ENCODE measurements at regions not wholly inside any gene's neighbourhood (a gene's known extent, or its start where the extent isn't known, plus 50 kb on each side); places are given as distances from the start of the nearest gene placed in this dataset.

GRCh38 chr2:235264121-235264493 is 229.7 kb upstream of the AGAP1 start:
- DNase-seq (ENCODE audit: low read depth), result no peak

GRCh38 chr2:235264512-235264911 is 229.3 kb upstream of the AGAP1 start:
- no peak for DNase-seq (ENCODE audit: low read depth)

GRCh38 chr2:235265348-235265965 is 228.4 kb upstream of the AGAP1 start:
- DNase-seq (ENCODE audit: low read depth), result no peak

- no peak for DNase-seq (ENCODE audit: low read depth)
Observed at GRCh38 chr2:235267251-235267650, 226.6 kb upstream of the AGAP1 start.

- DNase-seq (ENCODE audit: low read depth), result peak; percentile 63
Observed at GRCh38 chr2:235268535-235268934, 225.3 kb upstream of the AGAP1 start.

GRCh38 chr2:235270291-235270690 is 223.6 kb upstream of the AGAP1 start:
- no peak for DNase-seq (ENCODE audit: low read depth)

GRCh38 chr2:235270956-235271355 is 222.9 kb upstream of the AGAP1 start:
- peak; percentile 96 for DNase-seq (ENCODE audit: low read depth)

GRCh38 chr2:235271936-235272335 is 221.9 kb upstream of the AGAP1 start:
- DNase-seq (ENCODE audit: low read depth), result no peak

GRCh38 chr2:235274023-235274422 is 219.8 kb upstream of the AGAP1 start:
- no peak for DNase-seq (ENCODE audit: low read depth)

GRCh38 chr2:235277485-235277884 is 216.4 kb upstream of the AGAP1 start:
- no peak for DNase-seq (ENCODE audit: low read depth)

GRCh38 chr2:235278771-235279355 is 215.0 kb upstream of the AGAP1 start:
- DNase-seq (ENCODE audit: low read depth), result no peak

- no peak for DNase-seq (ENCODE audit: low read depth)
Observed at GRCh38 chr2:235279965-235280364, 213.9 kb upstream of the AGAP1 start.

GRCh38 chr2:235283246-235283645 is 210.6 kb upstream of the AGAP1 start:
- DNase-seq (ENCODE audit: low read depth), result no peak

GRCh38 chr2:235286622-235287374 is 207.0 kb upstream of the AGAP1 start:
- no peak for DNase-seq (ENCODE audit: low read depth)

- DNase-seq (ENCODE audit: low read depth), result no peak
Observed at GRCh38 chr2:235287375-235287733, 206.5 kb upstream of the AGAP1 start.

- no peak for DNase-seq (ENCODE audit: low read depth)
Observed at GRCh38 chr2:235291461-235291860, 202.4 kb upstream of the AGAP1 start.

GRCh38 chr2:235293061-235293460 is 200.8 kb upstream of the AGAP1 start:
- no peak for DNase-seq (ENCODE audit: low read depth)

GRCh38 chr2:235295831-235296230 is 198.0 kb upstream of the AGAP1 start:
- DNase-seq (ENCODE audit: low read depth), result no peak

GRCh38 chr2:235300368-235301201 is 193.3 kb upstream of the AGAP1 start:
- peak; percentile 79 for DNase-seq (ENCODE audit: low read depth)

GRCh38 chr2:235301202-235302076 is 192.4 kb upstream of the AGAP1 start:
- no peak for DNase-seq (ENCODE audit: low read depth)

GRCh38 chr2:235302263-235302662 is 191.6 kb upstream of the AGAP1 start:
- DNase-seq (ENCODE audit: low read depth), result no peak
